ENCODE measurements at regions not wholly inside any gene's neighbourhood (a gene's known extent, or its start where the extent isn't known, plus 50 kb on each side); places are given as distances from the start of the nearest gene placed in this dataset.
A peak's percentile ranks its signal among the peaks of the same experiment; 100 is the strongest.
"Not testable (repeated sequence)": the region's sequence is repeated elsewhere in the genome, so short reads cannot be mapped to it uniquely, and the experiment has no call there.

GRCh38 chr2:194291104-194291503 lies 1365.9 kb upstream of the SLC39A10 start:
- DNase-seq (ENCODE audit: low read depth in 2 of 2): no peak

GRCh38 chr2:194289712-194290346 lies 1367.2 kb upstream of the SLC39A10 start:
- no peak for DNase-seq (ENCODE audit: low read depth in 2 of 2)

- DNase-seq (ENCODE audit: low read depth in 2 of 2): not testable (repeated sequence)
Measured at GRCh38 chr2:194276667-194277066, 1380.4 kb upstream of the SLC39A10 start.

- no peak for DNase-seq (ENCODE audit: low read depth in 2 of 2)
Measured at GRCh38 chr2:194271293-194271961, 1385.6 kb upstream of the SLC39A10 start.

- DNase-seq (ENCODE audit: low read depth in 2 of 2): no peak
Measured at GRCh38 chr2:194270648-194271047, 1386.4 kb upstream of the SLC39A10 start.

GRCh38 chr2:194264586-194264985 lies 1392.4 kb upstream of the SLC39A10 start:
- DNase-seq (ENCODE audit: low read depth in 2 of 2): no peak

- DNase-seq (ENCODE audit: low read depth in 2 of 2): no peak
Measured at GRCh38 chr2:194260185-194260584, 1396.8 kb upstream of the SLC39A10 start.

- DNase-seq (ENCODE audit: low read depth in 2 of 2): no peak
Measured at GRCh38 chr2:194257095-194257494, 1399.9 kb upstream of the SLC39A10 start.

GRCh38 chr2:194253528-194254259 lies 1403.3 kb upstream of the SLC39A10 start:
- DNase-seq (ENCODE audit: low read depth in 2 of 2): no peak

GRCh38 chr2:194252127-194252526 lies 1404.9 kb upstream of the SLC39A10 start:
- DNase-seq (ENCODE audit: low read depth in 2 of 2): no peak

GRCh38 chr2:194232600-194232999 lies 1424.4 kb upstream of the SLC39A10 start:
- no peak for DNase-seq (ENCODE audit: low read depth in 2 of 2)

- DNase-seq (ENCODE audit: low read depth in 2 of 2): no peak
Measured at GRCh38 chr2:194223218-194223617, 1433.8 kb upstream of the SLC39A10 start.

- DNase-seq (ENCODE audit: low read depth in 2 of 2): no peak
Measured at GRCh38 chr2:194214192-194214591, 1442.8 kb upstream of the SLC39A10 start.

GRCh38 chr2:194205568-194206227 lies 1451.3 kb upstream of the SLC39A10 start:
- DNase-seq (ENCODE audit: low read depth in 2 of 2): no peak

GRCh38 chr2:194203898-194204297 lies 1453.1 kb upstream of the SLC39A10 start:
- no peak for DNase-seq (ENCODE audit: low read depth in 2 of 2)

- no peak for DNase-seq (ENCODE audit: low read depth in 2 of 2)
Measured at GRCh38 chr2:194182888-194183287, 1474.1 kb upstream of the SLC39A10 start.

- no peak for DNase-seq (ENCODE audit: low read depth in 2 of 2)
Measured at GRCh38 chr2:194176134-194176533, 1480.9 kb upstream of the SLC39A10 start.

GRCh38 chr2:194166818-194167217 lies 1490.2 kb upstream of the SLC39A10 start:
- peak; percentile 1 to 12 for DNase-seq (ENCODE audit: low read depth in 2 of 2)

GRCh38 chr2:194155431-194155830 lies 1501.6 kb upstream of the SLC39A10 start:
- no peak for DNase-seq (ENCODE audit: low read depth in 2 of 2)

GRCh38 chr2:194151231-194151630 lies 1505.8 kb upstream of the SLC39A10 start:
- DNase-seq (ENCODE audit: low read depth in 2 of 2): no peak

- no peak for DNase-seq (ENCODE audit: low read depth in 2 of 2)
Measured at GRCh38 chr2:194135463-194135862, 1521.6 kb upstream of the SLC39A10 start.

GRCh38 chr2:194128810-194129209 lies 1528.2 kb upstream of the SLC39A10 start:
- DNase-seq (ENCODE audit: low read depth in 2 of 2): no peak

Measured in dermis microvascular lymphatic vessel endothelial cell (primary cell).